ENCODE measurements at regions not wholly inside any gene's neighbourhood (a gene's known extent, or its start where the extent isn't known, plus 50 kb on each side); places are given as distances from the start of the nearest gene placed in this dataset.

DNA sequence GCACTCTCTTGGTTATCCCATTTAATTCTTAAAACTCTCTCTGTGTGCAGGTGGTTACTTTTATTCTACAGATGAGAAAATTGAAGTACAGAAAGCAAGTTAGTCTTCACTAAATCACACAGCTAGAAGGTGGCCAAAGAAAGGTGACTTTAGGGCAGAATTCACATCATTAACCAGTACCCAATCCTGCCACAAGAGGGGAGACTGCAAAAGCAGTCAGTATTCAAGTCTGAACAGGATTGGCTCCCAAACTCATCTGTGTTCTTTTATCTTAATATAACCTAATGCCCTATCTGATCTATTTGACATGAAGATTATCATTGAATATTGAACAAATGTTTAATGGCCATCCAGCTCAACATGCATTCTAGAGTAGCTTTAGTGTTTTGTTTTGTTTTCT, 225.3 kb upstream of the FAM83B start:
- POLR2A ChIA-PET (ENCODE audit: low non-redundant PET): no interaction called here
- Histone ChIP-seq H3K36me3 (ENCODE audit: insufficient read depth, low read length, poor library complexity, severe bottlenecking) (no peaks in the 10 kb centered on the region), H3K27ac (ENCODE audit: low read depth, low read length, poor library complexity, severe bottlenecking) (no peak overlapping the region), H3K4me1 (ENCODE audit: insufficient read depth, low read length, poor library complexity, severe bottlenecking) (no peaks in the 10 kb centered on the region), H3K27me3 (replicated peaks; ENCODE audit: insufficient read depth, low read depth, low read length, poor library complexity) (no peaks in the 10 kb centered on the region), H3K4me3 (ENCODE audit: low read depth, low read length, poor library complexity, severe bottlenecking) (no peak overlapping the region), H3K9me3 (ENCODE audit: low read depth, low read length, poor library complexity, severe bottlenecking) (no peaks in the 10 kb centered on the region)
- intact Hi-C loops (cut with micrococcal nuclease; ENCODE audit: unreplicated experiment): no loop called here
- BruUV-seq (replicated peaks): no TSS peak
- TF ChIP-seq CTCF (conservative IDR thresholded peaks at IDR 0.05; ENCODE audit: low read depth, low read length): peak; percentile 48
- no peak for TF ChIP-seq EZH2 (IDR thresholded peaks at IDR 0.05; ENCODE audit: borderline replicate concordance, low read depth, low read length, poor library complexity, severe bottlenecking)
- peak; percentile 13 for DNase-seq (ENCODE audit: low spot score)
- CTCF ChIA-PET: no interaction called here

DNA sequence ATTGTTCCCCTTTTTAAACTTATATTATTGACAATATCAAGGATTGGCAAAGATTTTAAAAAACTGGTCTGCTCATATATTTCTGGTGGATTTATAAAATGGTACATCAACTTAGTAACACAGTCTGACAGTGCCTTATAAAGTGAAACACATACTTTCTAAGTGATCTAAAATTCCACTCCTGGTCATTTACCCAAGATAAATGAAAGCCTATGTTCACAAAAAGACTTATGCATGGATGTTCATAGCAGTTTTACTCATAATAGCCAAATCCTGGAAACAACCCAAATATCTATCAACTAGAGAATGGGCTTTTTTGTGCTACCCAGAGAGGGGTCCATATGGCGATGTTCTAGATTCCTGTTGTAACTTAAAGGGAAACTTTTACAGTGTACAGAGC, 222.4 kb upstream of the FAM83B start:
- H3K9me3 ChIP-seq (ENCODE audit: low read depth, low read length, poor library complexity, severe bottlenecking): no peaks in the 10 kb centered on the region
- no peaks in the 10 kb centered on the region for H3K27me3 ChIP-seq (replicated peaks; ENCODE audit: insufficient read depth, low read depth, low read length, poor library complexity)
- intact Hi-C loops (cut with micrococcal nuclease; ENCODE audit: unreplicated experiment): no loop called here
- ChIA-PET CTCF (no interaction called here), POLR2A (ENCODE audit: low non-redundant PET) (no interaction called here)
- no peaks in the 10 kb centered on the region for H3K4me1 ChIP-seq (ENCODE audit: insufficient read depth, low read length, poor library complexity, severe bottlenecking)
- H3K4me3 ChIP-seq (ENCODE audit: low read depth, low read length, poor library complexity, severe bottlenecking): no peak overlapping the region
- no peaks in the 10 kb centered on the region for H3K36me3 ChIP-seq (ENCODE audit: insufficient read depth, low read length, poor library complexity, severe bottlenecking)
- TF ChIP-seq EZH2 (IDR thresholded peaks at IDR 0.05; ENCODE audit: borderline replicate concordance, low read depth, low read length, poor library complexity, severe bottlenecking) (no peak), CTCF (conservative IDR thresholded peaks at IDR 0.05; ENCODE audit: low read depth, low read length) (no peak)
- no peak overlapping the region for H3K27ac ChIP-seq (ENCODE audit: low read depth, low read length, poor library complexity, severe bottlenecking)
- no peak for DNase-seq (ENCODE audit: low spot score)
- BruUV-seq (replicated peaks): no TSS peak

GRCh38 chr6:54624779-54625178, 221.8 kb upstream of the FAM83B start:
- no peak for DNase-seq (ENCODE audit: low spot score)
- H3K27me3 ChIP-seq (replicated peaks; ENCODE audit: insufficient read depth, low read depth, low read length, poor library complexity): no peaks in the 10 kb centered on the region
- ChIA-PET POLR2A (ENCODE audit: low non-redundant PET) (no interaction called here), CTCF (no interaction called here)
- H3K4me3 ChIP-seq (ENCODE audit: low read depth, low read length, poor library complexity, severe bottlenecking): no peak overlapping the region
- no peaks in the 10 kb centered on the region for H3K4me1 ChIP-seq (ENCODE audit: insufficient read depth, low read length, poor library complexity, severe bottlenecking)
- H3K27ac ChIP-seq (ENCODE audit: low read depth, low read length, poor library complexity, severe bottlenecking): no peak overlapping the region
- H3K9me3 ChIP-seq (ENCODE audit: low read depth, low read length, poor library complexity, severe bottlenecking): no peaks in the 10 kb centered on the region
- no peak for TF ChIP-seq EZH2 (IDR thresholded peaks at IDR 0.05; ENCODE audit: borderline replicate concordance, low read depth, low read length, poor library complexity, severe bottlenecking)
- TF ChIP-seq CTCF (conservative IDR thresholded peaks at IDR 0.05; ENCODE audit: low read depth, low read length): no peak
- no peaks in the 10 kb centered on the region for H3K36me3 ChIP-seq (ENCODE audit: insufficient read depth, low read length, poor library complexity, severe bottlenecking)
- BruUV-seq (replicated peaks): no TSS peak
- intact Hi-C loops (cut with micrococcal nuclease; ENCODE audit: unreplicated experiment): no loop called here
